ENCODE measurements at regions not wholly inside any gene's neighbourhood (a gene's known extent, or its start where the extent isn't known, plus 50 kb on each side); places are given as distances from the start of the nearest gene placed in this dataset.

- no peak for DNase-seq (ENCODE audit: low read depth)
Measured at GRCh38 chr12:92496790-92497189, 206.0 kb upstream of the PLEKHG7 start.

GRCh38 chr12:92495108-92495507 lies 207.7 kb upstream of the PLEKHG7 start:
- no peak for DNase-seq (ENCODE audit: low read depth)

GRCh38 chr12:92493816-92494215 lies 209.0 kb upstream of the PLEKHG7 start:
- no peak for DNase-seq (ENCODE audit: low read depth)

GRCh38 chr12:92492995-92493394 lies 209.8 kb upstream of the PLEKHG7 start:
- DNase-seq (ENCODE audit: low read depth), result no peak

- DNase-seq (ENCODE audit: low read depth), result no peak
Measured at GRCh38 chr12:92492291-92492690, 210.5 kb upstream of the PLEKHG7 start.

- DNase-seq (ENCODE audit: low read depth), result no peak
Measured at GRCh38 chr12:92489781-92490180, 213.0 kb upstream of the PLEKHG7 start.

GRCh38 chr12:92488735-92489134 lies 214.1 kb upstream of the PLEKHG7 start:
- DNase-seq (ENCODE audit: low read depth), result no peak

GRCh38 chr12:92487138-92487485 lies 215.7 kb upstream of the PLEKHG7 start:
- DNase-seq (ENCODE audit: low read depth), result no peak

- DNase-seq (ENCODE audit: low read depth), result no peak
Measured at GRCh38 chr12:92486443-92487137, 216.2 kb upstream of the PLEKHG7 start.

GRCh38 chr12:92485351-92486348 lies 217.1 kb upstream of the PLEKHG7 start:
- no peak for DNase-seq (ENCODE audit: low read depth)

- no peak for DNase-seq (ENCODE audit: low read depth)
Measured at GRCh38 chr12:92482599-92482998, 220.2 kb upstream of the PLEKHG7 start.

GRCh38 chr12:92481066-92481465 lies 221.7 kb upstream of the PLEKHG7 start:
- no peak for DNase-seq (ENCODE audit: low read depth)

GRCh38 chr12:92478692-92479091 lies 224.1 kb upstream of the PLEKHG7 start:
- no peak for DNase-seq (ENCODE audit: low read depth)

- DNase-seq (ENCODE audit: low read depth), result no peak
Measured at GRCh38 chr12:92476844-92477243, 225.9 kb upstream of the PLEKHG7 start.

- no peak for DNase-seq (ENCODE audit: low read depth)
Measured at GRCh38 chr12:92473564-92473963, 229.2 kb upstream of the PLEKHG7 start.

GRCh38 chr12:92472201-92472600 lies 230.6 kb upstream of the PLEKHG7 start:
- no peak for DNase-seq (ENCODE audit: low read depth)

- no peak for DNase-seq (ENCODE audit: low read depth)
Measured at GRCh38 chr12:92471551-92471950, 231.2 kb upstream of the PLEKHG7 start.

GRCh38 chr12:92470608-92471021 lies 232.2 kb upstream of the PLEKHG7 start:
- DNase-seq (ENCODE audit: low read depth), result no peak

GRCh38 chr12:92469837-92470236 lies 233.0 kb upstream of the PLEKHG7 start:
- DNase-seq (ENCODE audit: low read depth), result no peak

GRCh38 chr12:92468358-92469020 lies 234.3 kb upstream of the PLEKHG7 start:
- no peak for DNase-seq (ENCODE audit: low read depth)

- no peak for DNase-seq (ENCODE audit: low read depth)
Measured at GRCh38 chr12:92467886-92468285, 234.9 kb upstream of the PLEKHG7 start.

GRCh38 chr12:92466391-92467305 lies 236.1 kb upstream of the PLEKHG7 start:
- no peak for DNase-seq (ENCODE audit: low read depth)

All from HS-5 (cell line).